Stimulated activated CD8-positive, alpha-beta memory T cell treated with anti-CD3 and anti-CD28 coated beads, Interleukin-4, amount 100 ng/mL, for 48 hours (primary cell): ENCODE measurements at regions not wholly inside any gene's neighbourhood (a gene's known extent, or its start where the extent isn't known, plus 50 kb on each side); places are given as distances from the start of the nearest gene placed in this dataset.
"Not testable (repeated sequence)": the region's sequence is repeated elsewhere in the genome, so short reads cannot be mapped to it uniquely, and the experiment has no call there.

Source experiments
- DNase-seq: peaks from one replicate; pipeline ENCODE4 v3.0.0-alpha.2; 2020

- no peak for DNase-seq
These were observed 115.1 kb upstream of the IRX4 start for GRCh38 chr5:1997640-1998347.

GRCh38 chr5:1995491-1995890, 112.8 kb upstream of the IRX4 start:
- DNase-seq = no peak

- no peak for DNase-seq
These were observed 104.7 kb upstream of the IRX4 start for GRCh38 chr5:1987471-1987870.

GRCh38 chr5:1985781-1986180, 103.1 kb upstream of the IRX4 start:
- no peak for DNase-seq

- DNase-seq = no peak
These were observed 101.4 kb upstream of the IRX4 start for GRCh38 chr5:1983919-1984695.

GRCh38 chr5:1983401-1983800, 100.7 kb upstream of the IRX4 start:
- DNase-seq = no peak

GRCh38 chr5:1982561-1982960, 99.8 kb upstream of the IRX4 start:
- not testable (repeated sequence) for DNase-seq

- no peak for DNase-seq
These were observed 93.4 kb upstream of the IRX4 start for GRCh38 chr5:1975898-1976765.

- DNase-seq = no peak
These were observed 92.6 kb upstream of the IRX4 start for GRCh38 chr5:1975406-1975715.

GRCh38 chr5:1974501-1975405, 92.0 kb upstream of the IRX4 start:
- no peak for DNase-seq

GRCh38 chr5:1974081-1974480, 91.4 kb upstream of the IRX4 start:
- no peak for DNase-seq

GRCh38 chr5:1973391-1974013, 90.8 kb upstream of the IRX4 start:
- no peak for DNase-seq

GRCh38 chr5:1971944-1972343, 89.2 kb upstream of the IRX4 start:
- no peak for DNase-seq

GRCh38 chr5:1967736-1968135, 85.0 kb upstream of the IRX4 start:
- DNase-seq = no peak

GRCh38 chr5:1966461-1966860, 83.7 kb upstream of the IRX4 start:
- DNase-seq = no peak

GRCh38 chr5:1965925-1966324, 83.2 kb upstream of the IRX4 start:
- no peak for DNase-seq

GRCh38 chr5:1963941-1964451, 81.3 kb upstream of the IRX4 start:
- no peak for DNase-seq

- no peak for DNase-seq
These were observed 80.6 kb upstream of the IRX4 start for GRCh38 chr5:1963358-1963757.

GRCh38 chr5:1962619-1963355, 80.1 kb upstream of the IRX4 start:
- no peak for DNase-seq

GRCh38 chr5:1961952-1962595, 79.3 kb upstream of the IRX4 start:
- DNase-seq = no peak
